Kidney (tissue), 13 donors: ENCODE measurements at regions not wholly inside any gene's neighbourhood (a gene's known extent, or its start where the extent isn't known, plus 50 kb on each side); places are given as distances from the start of the nearest gene placed in this dataset.

ENCODE experiments used
- DNase-seq, 5 donors: peaks; one replicate each; pipeline ENCODE4 v3.0.0-alpha.2; 2013 to 2020
- FAIRE-seq: peaks from 2 replicates; lab custom pipeline; 2012; peaks lifted over from hg19 to GRCh38; lab: Jason Lieb, UNC
- H3K27ac ChIP-seq, 2 donors: one replicate each; pipeline ENCODE4 v1.7.0; 2013; ENCODE audit warnings: low read depth in 2 of 2, low read length in 2 of 2, inconsistent platforms in 1 of 2
- H3K27me3 ChIP-seq: one replicate; pipeline ENCODE4 v1.7.1; 2013; ENCODE audit warnings: low read length, inconsistent platforms; ENCODE audit not compliant: control insufficient read depth, insufficient read depth
- H3K36me3 ChIP-seq, 3 donors: one replicate each; pipeline versions ENCODE4 v1.7.0 to v1.7.1; 2013; ENCODE audit warnings: low read length in 3 of 3, control low read depth in 1 of 3, inconsistent platforms in 1 of 3; ENCODE audit not compliant: insufficient read depth in 3 of 3, control insufficient read depth in 2 of 3
- H3K4me1 ChIP-seq, 3 donors: one replicate each; pipeline versions ENCODE4 v1.7.0 to v1.7.1; 2013; ENCODE audit warnings: low read length in 3 of 3, inconsistent platforms in 1 of 3, low read depth in 1 of 3; ENCODE audit not compliant: control insufficient read depth in 2 of 3, insufficient read depth in 2 of 3
- H3K4me3 ChIP-seq, 3 donors: one replicate each; pipeline versions ENCODE4 v1.7.0 to v1.8.1; 2013; ENCODE audit warnings: low read length in 3 of 3, control low read depth in 1 of 3, inconsistent platforms in 1 of 3
- H3K9ac ChIP-seq, 3 donors: one replicate each; pipeline versions ENCODE4 v1.7.0 to v1.7.1; 2013; ENCODE audit warnings: low read length in 3 of 3, control low read depth in 1 of 3, inconsistent platforms in 1 of 3
- H3K9me3 ChIP-seq, 3 donors: one replicate each; pipeline versions ENCODE4 v1.7.0 to v1.7.1; 2013; ENCODE audit warnings: low read length in 3 of 3, control low read depth in 1 of 3, inconsistent platforms in 1 of 3; ENCODE audit not compliant: control insufficient read depth in 2 of 3, insufficient read depth in 1 of 3
- intact Hi-C: fragments of 100-400 bp; cut with DNase I; formaldehyde crosslinking; loops from one replicate; pipeline ENCODE4 v1.11.1; 2022
- TF ChIP-seq, protein P1 (sequence below): IDR thresholded peaks from 3 replicates; pipeline ENCODE4 v1.5.1; 2012; ENCODE audit warnings: mild to moderate bottlenecking, moderate library complexity, borderline replicate concordance; ENCODE audit not compliant: insufficient read depth; ENCODE audit errors: extremely low read depth
- donor health status: control.
- donor health status: control.
- donor health status: control.
- donor health status: control.
- donor health status: control.
- donor health status: DM: yes; HTN: yes; CAD: no.
- donor health status: Normal renal cell carcinoma (clear cell type).

DNA sequence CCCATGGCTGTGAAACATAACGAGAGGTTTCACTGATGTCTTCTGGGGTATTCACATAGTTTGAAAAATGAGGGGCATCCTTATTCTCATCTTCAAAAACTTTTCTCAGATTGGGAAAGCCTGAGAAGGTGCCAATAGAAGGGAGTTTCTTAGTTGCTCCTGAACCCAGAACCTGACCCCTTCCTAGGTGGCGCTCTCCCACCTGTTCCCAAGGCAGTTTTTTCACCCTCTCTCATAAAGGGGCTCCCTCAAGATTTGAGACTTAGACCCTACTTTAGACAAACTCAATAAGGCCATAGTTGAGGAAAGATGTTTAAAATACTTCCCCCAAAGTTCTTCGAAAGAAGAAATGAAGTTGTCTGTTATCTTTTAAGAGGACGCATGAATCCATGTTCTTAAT is 142.2 kb downstream of the FGF9 start:
- Histone ChIP-seq H3K27me3 (no peaks in the 10 kb centered on the region), H3K27ac (peak overlapping the region in 1 of 2 donors; percentile 78), H3K9me3 (no peaks in the 10 kb centered on the region), H3K4me3 (no peak overlapping the region), H3K36me3 (no peaks in the 10 kb centered on the region), H3K9ac (no peak overlapping the region), H3K4me1 (peaks cover 0 to 15% (median 7%) of the 10 kb centered on the region in 3 donors)
- intact Hi-C loops: no loop called here
- FAIRE-seq (no peak), DNase-seq (no peak)
- TF ChIP-seq, protein P1, sequence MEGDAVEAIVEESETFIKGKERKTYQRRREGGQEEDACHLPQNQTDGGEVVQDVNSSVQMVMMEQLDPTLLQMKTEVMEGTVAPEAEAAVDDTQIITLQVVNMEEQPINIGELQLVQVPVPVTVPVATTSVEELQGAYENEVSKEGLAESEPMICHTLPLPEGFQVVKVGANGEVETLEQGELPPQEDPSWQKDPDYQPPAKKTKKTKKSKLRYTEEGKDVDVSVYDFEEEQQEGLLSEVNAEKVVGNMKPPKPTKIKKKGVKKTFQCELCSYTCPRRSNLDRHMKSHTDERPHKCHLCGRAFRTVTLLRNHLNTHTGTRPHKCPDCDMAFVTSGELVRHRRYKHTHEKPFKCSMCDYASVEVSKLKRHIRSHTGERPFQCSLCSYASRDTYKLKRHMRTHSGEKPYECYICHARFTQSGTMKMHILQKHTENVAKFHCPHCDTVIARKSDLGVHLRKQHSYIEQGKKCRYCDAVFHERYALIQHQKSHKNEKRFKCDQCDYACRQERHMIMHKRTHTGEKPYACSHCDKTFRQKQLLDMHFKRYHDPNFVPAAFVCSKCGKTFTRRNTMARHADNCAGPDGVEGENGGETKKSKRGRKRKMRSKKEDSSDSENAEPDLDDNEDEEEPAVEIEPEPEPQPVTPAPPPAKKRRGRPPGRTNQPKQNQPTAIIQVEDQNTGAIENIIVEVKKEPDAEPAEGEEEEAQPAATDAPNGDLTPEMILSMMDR: no peak

DNA sequence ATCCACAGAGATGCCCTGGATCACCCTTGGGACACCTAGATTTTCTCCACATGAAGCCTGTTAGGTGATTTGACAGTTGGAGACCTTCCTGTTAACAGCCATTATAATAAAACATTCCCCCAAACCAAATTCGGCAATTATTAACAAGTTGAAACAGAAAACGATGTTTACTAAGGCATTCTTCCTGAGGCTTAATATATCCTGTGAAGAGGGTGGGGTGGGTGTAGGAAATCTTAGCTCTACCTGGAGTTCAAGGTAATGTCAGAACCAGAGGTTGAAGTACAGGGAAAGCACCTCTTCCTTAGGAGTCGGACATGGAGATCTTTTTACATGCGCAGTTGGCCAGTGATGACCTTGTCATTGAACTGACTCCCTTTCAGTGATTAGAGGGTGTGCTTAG is 143.0 kb downstream of the FGF9 start:
- intact Hi-C loops: no loop called here
- TF ChIP-seq, protein P1: no peak
- FAIRE-seq (no peak), DNase-seq (peak in 2 of 5 donors; percentile 28 to 33)
- Histone ChIP-seq H3K9me3 (no peaks in the 10 kb centered on the region), H3K4me3 (no peak overlapping the region), H3K27ac (peak overlapping the region in 1 of 2 donors; percentile 8), H3K4me1 (peaks cover 0 to 15% (median 7%) of the 10 kb centered on the region in 3 donors), H3K9ac (peak overlapping the region in 1 of 3 donors; percentile 6), H3K27me3 (no peaks in the 10 kb centered on the region), H3K36me3 (no peaks in the 10 kb centered on the region)

GRCh38 chr13:21814604-21815003 is 143.7 kb downstream of the FGF9 start:
- no peak overlapping the region for H3K4me3 ChIP-seq
- no peak overlapping the region for H3K9ac ChIP-seq
- no peaks in the 10 kb centered on the region for H3K36me3 ChIP-seq
- intact Hi-C loops: no loop called here
- no peaks in the 10 kb centered on the region for H3K9me3 ChIP-seq
- H3K4me1 ChIP-seq: peaks cover 0 to 15% (median 7%) of the 10 kb centered on the region in 3 donors
- no peak for FAIRE-seq
- no peak for DNase-seq
- H3K27ac ChIP-seq: peak overlapping the region in 1 of 2 donors; percentile 8
- TF ChIP-seq, protein P1: no peak
- no peaks in the 10 kb centered on the region for H3K27me3 ChIP-seq

DNA sequence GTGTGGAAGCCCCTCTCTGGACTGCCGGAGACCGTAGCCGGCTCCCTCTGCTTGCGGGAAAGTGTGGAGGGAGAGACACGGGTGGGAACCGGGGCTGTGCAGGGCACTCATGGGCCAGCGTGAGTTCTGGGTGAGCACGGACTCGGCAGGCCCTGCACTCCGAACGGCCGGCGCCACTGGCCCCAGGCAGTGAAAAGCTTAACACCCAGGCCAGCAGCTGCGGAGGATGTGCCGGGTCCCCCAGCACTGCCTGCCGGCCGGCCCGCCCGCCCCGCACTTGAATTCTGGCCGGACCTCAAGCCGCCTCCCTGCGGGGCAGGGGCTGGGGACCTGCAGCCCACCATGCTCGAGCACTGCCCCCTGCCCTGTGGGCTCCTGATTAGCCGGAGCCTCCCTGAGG is 147.0 kb downstream of the FGF9 start:
- FAIRE-seq (no peak), DNase-seq (no peak)
- intact Hi-C loops: no loop called here
- H3K36me3 ChIP-seq: no peaks in the 10 kb centered on the region
- peaks cover 0 to 13% (median 5%) of the 10 kb centered on the region in 3 donors for H3K4me1 ChIP-seq
- no peaks in the 10 kb centered on the region for H3K27me3 ChIP-seq
- no peak overlapping the region for H3K4me3 ChIP-seq
- H3K9me3 ChIP-seq: no peaks in the 10 kb centered on the region
- no peak overlapping the region for H3K9ac ChIP-seq
- TF ChIP-seq, protein P1: no peak
- no peak overlapping the region for H3K27ac ChIP-seq
